ENCODE measurements at regions not wholly inside any gene's neighbourhood (a gene's known extent, or its start where the extent isn't known, plus 50 kb on each side); places are given as distances from the start of the nearest gene placed in this dataset.

DNA sequence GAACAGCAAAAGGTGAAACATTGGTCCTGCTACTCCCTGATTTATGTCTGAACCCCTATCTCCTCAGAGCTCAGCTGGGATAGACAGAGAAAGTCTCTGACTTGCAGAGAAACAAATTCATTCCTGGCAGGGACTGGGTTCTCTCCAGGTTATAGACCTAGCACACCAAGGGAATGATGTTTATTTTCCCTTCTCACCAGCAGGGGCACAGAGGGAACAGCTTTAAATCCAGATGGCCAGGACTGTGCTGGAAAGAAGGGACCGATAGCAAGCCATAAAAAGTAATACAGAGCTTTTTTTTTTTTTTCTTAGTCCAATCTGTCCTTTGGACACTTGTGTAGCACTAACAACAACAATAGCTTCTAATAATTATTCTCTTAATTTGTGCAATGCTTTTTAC lies 141.1 kb upstream of the C9orf72 start:
- TF ChIP-seq, protein P1, sequence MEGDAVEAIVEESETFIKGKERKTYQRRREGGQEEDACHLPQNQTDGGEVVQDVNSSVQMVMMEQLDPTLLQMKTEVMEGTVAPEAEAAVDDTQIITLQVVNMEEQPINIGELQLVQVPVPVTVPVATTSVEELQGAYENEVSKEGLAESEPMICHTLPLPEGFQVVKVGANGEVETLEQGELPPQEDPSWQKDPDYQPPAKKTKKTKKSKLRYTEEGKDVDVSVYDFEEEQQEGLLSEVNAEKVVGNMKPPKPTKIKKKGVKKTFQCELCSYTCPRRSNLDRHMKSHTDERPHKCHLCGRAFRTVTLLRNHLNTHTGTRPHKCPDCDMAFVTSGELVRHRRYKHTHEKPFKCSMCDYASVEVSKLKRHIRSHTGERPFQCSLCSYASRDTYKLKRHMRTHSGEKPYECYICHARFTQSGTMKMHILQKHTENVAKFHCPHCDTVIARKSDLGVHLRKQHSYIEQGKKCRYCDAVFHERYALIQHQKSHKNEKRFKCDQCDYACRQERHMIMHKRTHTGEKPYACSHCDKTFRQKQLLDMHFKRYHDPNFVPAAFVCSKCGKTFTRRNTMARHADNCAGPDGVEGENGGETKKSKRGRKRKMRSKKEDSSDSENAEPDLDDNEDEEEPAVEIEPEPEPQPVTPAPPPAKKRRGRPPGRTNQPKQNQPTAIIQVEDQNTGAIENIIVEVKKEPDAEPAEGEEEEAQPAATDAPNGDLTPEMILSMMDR (IDR thresholded peaks at IDR 0.05; ENCODE audit: low read depth, low read length) = no peak
- H3K4me3 ChIP-seq (ENCODE audit: low read depth, low read length) = no peak overlapping the region

DNA sequence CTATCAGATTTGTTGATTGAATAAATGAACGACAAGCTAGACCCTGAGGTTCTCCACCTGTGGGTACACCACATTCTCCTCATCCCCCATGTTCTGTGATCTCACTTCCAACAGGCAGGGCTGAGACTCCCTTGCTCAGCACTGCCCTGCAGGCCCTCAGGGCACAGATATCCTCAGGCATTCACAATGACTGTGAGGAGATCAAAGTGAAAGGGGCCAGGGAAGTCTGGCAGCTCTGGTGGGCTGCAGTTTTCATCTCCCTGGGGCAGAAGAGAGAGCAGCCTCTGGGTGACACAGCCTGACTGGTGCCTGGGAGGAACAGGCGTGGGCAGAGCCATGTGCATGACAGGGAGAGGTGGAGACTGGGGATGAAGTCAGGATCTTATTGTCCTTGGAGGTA lies 142.4 kb upstream of the C9orf72 start:
- no peak overlapping the region for H3K4me3 ChIP-seq (ENCODE audit: low read depth, low read length)
- TF ChIP-seq, protein P1 (IDR thresholded peaks at IDR 0.05; ENCODE audit: low read depth, low read length) = no peak

DNA sequence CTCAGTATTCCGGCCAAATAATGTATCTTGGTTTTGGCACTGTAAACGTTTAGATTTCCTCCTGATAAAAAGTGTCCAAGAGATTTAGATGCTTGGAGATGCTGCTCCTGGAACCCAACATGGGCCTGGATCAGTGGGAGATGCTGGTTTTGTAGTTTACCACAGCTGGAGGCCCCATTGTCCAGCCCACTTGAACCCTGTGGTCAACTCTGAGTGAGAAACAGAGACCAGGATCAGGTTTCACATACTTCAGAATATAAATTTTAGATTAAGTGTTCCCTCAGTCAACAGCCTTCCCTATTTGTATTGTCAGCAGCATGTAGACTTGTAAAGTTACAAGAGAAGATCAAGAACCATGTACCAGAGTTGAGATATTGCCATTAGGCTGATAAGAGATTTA lies 144.7 kb upstream of the C9orf72 start:
- TF ChIP-seq, protein P1 (IDR thresholded peaks at IDR 0.05; ENCODE audit: low read depth, low read length) = no peak
- no peak overlapping the region for H3K4me3 ChIP-seq (ENCODE audit: low read depth, low read length)

DNA sequence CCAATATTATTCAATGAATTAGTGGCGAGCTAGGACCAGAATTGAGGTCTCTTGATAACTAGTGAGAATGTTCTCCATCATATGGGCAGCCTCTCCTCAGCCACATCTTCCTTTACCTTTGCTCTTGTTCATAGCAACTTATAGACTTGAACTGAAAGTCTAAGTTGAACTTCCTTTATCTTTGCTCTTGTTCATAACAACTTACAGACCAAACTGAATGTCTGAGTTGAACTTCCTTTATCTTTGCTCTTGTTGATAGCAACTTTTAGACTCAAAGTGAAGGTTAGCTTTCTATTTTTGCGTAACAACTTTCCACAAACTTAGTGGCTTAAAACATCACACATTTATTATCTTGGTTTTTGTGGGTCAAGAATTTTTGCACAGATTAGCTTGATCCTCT lies 146.4 kb upstream of the C9orf72 start:
- H3K4me3 ChIP-seq (ENCODE audit: low read depth, low read length) = no peak overlapping the region
- TF ChIP-seq, protein P1 (IDR thresholded peaks at IDR 0.05; ENCODE audit: low read depth, low read length) = no peak

DNA sequence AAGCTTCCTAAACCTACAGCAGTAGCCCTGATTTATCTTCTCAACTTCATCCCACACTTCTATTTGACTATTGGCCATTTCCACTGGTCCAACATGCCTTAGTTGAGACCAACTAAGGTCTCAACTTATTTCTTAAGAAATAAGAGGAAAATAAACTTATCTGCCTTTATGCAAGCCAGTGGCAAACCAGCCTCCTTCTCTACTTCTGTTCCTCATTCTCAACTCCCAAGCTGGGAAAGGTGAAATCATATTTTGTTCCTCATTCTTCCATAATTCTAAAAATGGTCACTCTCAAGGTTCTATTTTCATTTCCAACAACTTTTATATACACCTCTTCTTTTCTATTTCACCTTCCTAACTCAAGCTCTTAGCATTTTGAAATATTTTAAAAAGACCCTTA lies 149.6 kb upstream of the C9orf72 start:
- no peak overlapping the region for H3K4me3 ChIP-seq (ENCODE audit: low read depth, low read length)
- TF ChIP-seq, protein P1 (IDR thresholded peaks at IDR 0.05; ENCODE audit: low read depth, low read length) = no peak

DNA sequence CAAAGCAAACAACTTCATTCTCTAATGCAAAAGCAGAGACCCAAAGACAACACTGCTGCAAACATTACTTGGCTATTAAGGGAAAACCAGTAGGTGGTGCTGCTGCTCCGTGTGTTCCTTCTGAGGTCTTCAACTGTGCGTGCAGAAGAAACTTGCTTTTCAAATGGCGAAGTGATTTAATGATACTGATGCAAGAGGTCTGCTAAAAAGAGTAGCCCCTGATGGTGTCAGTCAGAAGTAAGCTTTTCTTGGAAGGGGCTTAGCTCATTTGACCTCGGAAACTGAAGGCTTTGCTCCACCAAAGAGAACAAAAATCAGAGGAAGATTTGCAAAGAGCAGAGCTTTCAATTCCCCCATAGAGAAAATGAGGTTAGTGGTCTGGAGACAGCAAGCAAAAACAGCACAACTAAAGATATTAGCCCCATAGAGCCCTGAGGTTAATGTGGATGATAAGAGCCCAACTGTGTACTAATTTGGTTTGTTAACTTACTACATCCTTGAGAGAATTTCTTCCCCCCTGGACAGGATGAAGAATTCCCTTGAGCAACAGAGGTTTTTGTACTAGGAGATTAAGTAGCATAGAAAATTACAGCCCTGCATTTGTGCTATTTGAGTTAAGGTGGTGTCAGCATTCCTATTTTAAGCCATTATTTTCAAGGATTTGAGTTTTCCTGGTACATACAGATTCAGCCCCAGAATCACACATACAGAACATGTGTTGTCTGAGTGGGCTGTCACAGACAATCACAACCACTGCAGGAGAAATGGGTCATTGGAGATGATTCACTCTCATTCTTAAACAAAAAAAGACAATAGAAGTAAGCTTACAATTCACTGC lies 153.2 kb upstream of the C9orf72 start:
- no peak overlapping the region for H3K4me3 ChIP-seq (ENCODE audit: low read depth, low read length)
- TF ChIP-seq, protein P1 (IDR thresholded peaks at IDR 0.05; ENCODE audit: low read depth, low read length) = no peak

DNA sequence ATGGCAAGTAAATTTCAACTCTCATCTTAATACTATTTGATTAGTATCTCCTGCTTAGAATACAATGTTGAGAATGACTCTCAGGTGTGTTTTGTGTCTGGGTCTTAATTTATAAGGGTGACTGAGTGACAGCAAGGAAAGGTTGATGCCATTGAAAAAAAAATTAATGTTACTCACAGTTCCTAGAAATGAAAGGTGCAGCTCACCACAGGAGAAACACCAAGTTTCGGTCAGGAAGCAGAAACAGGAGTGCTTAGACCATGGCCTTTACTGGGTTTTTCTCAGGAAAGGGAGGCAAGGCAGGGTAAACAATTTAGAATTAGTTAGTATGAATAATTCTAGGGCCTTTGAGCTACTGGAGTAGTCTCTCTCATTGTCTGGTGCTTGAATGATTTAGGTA lies 159.2 kb upstream of the C9orf72 start:
- H3K4me3 ChIP-seq (ENCODE audit: low read depth, low read length) = no peak overlapping the region
- TF ChIP-seq, protein P1 (IDR thresholded peaks at IDR 0.05; ENCODE audit: low read depth, low read length) = no peak

All from WI38 (cell line).